Astrocyte of the spinal cord (primary cell): ENCODE measurements at regions not wholly inside any gene's neighbourhood (a gene's known extent, or its start where the extent isn't known, plus 50 kb on each side); places are given as distances from the start of the nearest gene placed in this dataset.
A peak's percentile ranks its signal among the peaks of the same experiment; 100 is the strongest.
"Not testable (repeated sequence)": the region's sequence is repeated elsewhere in the genome, so short reads cannot be mapped to it uniquely, and the experiment has no call there.

Experiments used
- DNase-seq: peaks from one replicate; pipeline ENCODE4 v3.0.0; 2011; ENCODE audit warnings: low read depth, low spot score
- H3K4me3 ChIP-seq: 2 replicates; pipeline ENCODE4 v1.5.1; 2011; ENCODE audit warnings: low read depth, mild to moderate bottlenecking, low read length, moderate library complexity
- in situ Hi-C: cut with HindIII; loops from 2 replicates; pipeline ENCODE4 v1.10.0; 2017; ENCODE audit warnings: low sequenced_read_pairs
- TF ChIP-seq, protein P1 (sequence below): IDR thresholded peaks from 2 replicates; pipeline ENCODE4 v1.5.1; 2012; ENCODE audit warnings: low read depth, mild to moderate bottlenecking, low read length, inconsistent platforms

DNA sequence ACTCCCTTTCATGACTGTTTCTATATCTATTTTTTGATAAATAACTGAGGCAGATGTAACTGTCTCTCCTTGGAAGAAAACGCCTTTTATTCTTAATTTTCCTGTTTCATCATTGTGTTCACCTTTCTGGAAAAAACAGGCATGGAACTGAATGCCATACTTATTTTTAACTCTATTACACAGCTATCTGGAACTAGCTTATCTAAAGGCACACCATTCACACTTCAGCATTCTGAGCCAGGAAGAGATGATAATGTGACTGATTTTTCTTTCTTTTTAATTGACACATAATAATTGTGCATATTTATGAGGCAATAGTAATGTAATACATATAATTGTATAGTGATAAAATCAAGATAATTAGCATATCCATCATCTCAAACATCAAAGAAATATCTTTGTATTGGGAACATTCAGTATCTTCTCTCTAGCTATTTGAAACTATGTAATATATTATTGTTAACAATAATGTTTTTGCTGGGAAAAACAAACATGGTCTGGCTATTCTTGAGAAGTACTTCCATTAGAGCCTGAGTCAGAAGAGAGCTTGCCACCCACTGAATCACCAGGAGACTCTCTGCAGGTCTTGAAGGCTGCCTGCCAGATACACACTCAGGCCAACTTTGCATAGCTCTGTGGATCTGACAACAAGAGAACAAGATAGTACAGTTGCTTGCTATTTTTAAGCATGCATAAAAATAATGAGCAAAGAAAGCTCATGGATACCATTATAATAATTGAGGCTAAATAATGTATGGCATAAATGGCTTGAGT lies 501.0 kb upstream of the EDIL3 start:
- H3K4me3 ChIP-seq: no peak overlapping the region
- TF ChIP-seq, protein P1, sequence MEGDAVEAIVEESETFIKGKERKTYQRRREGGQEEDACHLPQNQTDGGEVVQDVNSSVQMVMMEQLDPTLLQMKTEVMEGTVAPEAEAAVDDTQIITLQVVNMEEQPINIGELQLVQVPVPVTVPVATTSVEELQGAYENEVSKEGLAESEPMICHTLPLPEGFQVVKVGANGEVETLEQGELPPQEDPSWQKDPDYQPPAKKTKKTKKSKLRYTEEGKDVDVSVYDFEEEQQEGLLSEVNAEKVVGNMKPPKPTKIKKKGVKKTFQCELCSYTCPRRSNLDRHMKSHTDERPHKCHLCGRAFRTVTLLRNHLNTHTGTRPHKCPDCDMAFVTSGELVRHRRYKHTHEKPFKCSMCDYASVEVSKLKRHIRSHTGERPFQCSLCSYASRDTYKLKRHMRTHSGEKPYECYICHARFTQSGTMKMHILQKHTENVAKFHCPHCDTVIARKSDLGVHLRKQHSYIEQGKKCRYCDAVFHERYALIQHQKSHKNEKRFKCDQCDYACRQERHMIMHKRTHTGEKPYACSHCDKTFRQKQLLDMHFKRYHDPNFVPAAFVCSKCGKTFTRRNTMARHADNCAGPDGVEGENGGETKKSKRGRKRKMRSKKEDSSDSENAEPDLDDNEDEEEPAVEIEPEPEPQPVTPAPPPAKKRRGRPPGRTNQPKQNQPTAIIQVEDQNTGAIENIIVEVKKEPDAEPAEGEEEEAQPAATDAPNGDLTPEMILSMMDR: no peak
- in situ Hi-C loops: no loop called here
- peak; percentile 92 for DNase-seq

DNA sequence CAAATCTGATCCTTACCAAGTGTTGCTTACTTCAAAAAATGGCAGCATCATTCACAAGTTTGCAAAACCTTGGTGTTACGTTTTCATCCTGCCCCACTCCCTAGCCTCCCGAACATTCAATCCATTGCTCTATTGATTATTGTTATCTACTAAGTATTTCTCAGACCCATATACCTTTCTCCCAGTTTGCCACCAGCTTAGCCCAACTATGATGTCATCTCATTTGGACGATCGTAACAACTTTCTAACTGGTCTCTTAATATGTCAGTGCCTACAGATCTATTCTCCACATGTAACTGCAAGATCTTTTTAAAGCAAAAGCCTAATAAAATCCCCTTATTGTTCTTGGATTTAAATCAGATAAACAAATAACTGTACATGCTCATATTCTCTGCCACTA lies 497.1 kb upstream of the EDIL3 start:
- in situ Hi-C loops: no loop called here

DNA sequence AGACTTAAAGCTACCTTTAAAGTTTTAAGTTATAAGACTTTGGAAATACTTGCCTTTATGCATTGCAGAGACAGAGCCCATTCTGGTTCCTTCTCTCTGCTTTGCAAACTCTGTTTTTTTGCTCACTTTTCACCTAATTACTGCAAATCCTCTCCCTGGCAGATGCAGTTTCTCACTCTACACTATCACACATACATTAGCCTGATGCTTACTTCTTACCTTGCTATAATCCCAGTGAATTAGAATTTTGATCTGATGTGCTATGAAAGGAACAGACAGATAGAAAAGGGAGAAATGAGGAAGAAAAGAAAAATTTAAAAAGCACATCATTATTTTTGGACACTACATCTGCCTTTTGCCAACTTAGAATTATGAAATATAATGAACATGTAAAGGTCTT lies 489.5 kb upstream of the EDIL3 start:
- TF ChIP-seq, protein P1: no peak
- no peak overlapping the region for H3K4me3 ChIP-seq
- no peak for DNase-seq
- in situ Hi-C loops: no loop called here

More for the DNA sequence above, 497.1 kb upstream of the EDIL3 start:
- DNase-seq: no peak
- no peak overlapping the region for H3K4me3 ChIP-seq
- TF ChIP-seq, protein P1: no peak

DNA sequence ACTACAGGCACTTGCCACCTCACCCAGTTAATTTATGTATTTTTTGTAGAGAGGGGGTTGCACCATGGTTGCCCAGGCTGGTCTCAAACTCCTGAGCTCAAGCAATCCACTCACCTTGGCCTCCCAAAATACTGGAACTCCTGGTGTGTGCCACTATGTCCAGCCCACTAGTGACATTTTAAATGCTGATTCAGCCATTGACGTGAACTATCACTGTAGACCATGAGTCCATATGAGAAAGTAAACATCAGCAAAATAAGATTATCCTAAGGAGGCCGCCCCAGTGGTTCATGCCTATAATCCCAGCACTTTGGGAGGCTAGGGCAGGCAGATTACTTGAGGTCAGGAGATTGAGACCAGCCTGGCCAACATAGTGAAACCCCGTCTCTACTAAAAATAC lies 488.1 kb upstream of the EDIL3 start:
- in situ Hi-C loops: no loop called here
- TF ChIP-seq, protein P1: no peak
- DNase-seq: no peak
- no peak overlapping the region for H3K4me3 ChIP-seq

DNA sequence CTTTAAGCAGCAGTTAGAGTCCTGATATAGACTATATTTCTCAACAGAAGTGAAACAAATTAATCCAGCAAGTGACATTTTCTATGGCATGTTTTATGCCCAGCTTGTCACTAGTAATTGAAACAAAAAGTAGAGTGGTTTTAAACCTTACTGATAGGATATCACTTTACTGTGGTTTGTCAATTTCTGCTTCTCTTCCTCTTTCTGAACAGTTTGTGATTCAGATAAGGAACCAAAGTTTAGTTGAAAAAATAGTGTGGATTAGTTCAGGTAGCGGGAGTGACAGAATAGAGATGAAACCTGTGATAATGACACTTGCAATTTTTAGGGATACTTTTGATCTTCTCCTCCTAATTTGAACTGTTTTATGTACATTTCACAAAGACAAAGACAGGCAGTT lies 485.7 kb upstream of the EDIL3 start:
- H3K4me3 ChIP-seq: no peak overlapping the region
- DNase-seq: no peak
- TF ChIP-seq, protein P1: no peak
- in situ Hi-C loops: no loop called here

DNA sequence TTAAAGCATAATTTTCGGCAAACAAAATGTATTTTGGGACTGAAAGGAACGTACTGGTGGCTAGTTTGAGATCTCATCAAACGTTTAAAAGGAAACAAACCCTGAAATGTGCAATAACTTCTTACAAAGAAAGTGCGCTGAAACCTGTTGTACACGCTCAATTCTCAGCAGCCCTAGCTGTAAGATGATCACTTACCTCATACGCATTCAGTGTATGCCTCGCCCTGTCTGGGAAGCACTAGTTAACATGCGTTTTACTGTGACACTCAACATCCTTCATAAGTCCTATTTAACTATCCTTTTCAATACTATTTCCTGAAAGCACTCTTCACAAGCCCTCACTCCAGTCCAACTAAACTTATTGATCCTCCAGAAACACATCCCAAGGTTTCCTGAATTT lies 485.0 kb upstream of the EDIL3 start:
- TF ChIP-seq, protein P1: no peak
- in situ Hi-C loops: no loop called here
- no peak for DNase-seq
- H3K4me3 ChIP-seq: no peak overlapping the region

DNA sequence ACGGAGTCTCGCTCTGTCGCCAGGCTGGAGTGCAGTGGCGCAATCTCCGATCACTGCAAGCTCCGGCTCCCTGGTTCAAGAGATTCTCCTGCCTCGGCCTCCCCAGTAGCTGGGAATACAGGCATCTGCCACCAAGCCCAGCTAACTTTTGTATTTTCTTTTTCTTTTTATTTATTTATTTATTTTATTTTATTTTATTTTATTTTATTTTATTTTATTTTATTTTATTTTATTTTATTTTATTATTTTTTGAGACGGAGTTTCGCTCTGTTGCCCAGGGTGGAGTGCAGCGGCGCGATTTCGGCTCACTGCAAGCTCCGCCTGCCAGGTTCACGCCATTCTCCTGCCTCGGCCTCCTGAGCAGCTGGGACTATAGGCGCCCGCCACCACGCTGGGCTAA lies 479.3 kb upstream of the EDIL3 start:
- H3K4me3 ChIP-seq, in situ Hi-C loops, DNase-seq: not testable (repeated sequence)
